ENCODE measurements at regions not wholly inside any gene's neighbourhood (a gene's known extent, or its start where the extent isn't known, plus 50 kb on each side); places are given as distances from the start of the nearest gene placed in this dataset.

- WGBS (ENCODE audit: insufficient coverage): 92% methylated on average over 6 of the region's 8 CpGs
- intact Hi-C loops (cut with micrococcal nuclease): no loop called here
- no peaks in the 10 kb centered on the region for H3K27me3 ChIP-seq (ENCODE audit: control insufficient read depth, insufficient read depth, low read length)
- no peak overlapping the region for H3K4me3 ChIP-seq (ENCODE audit: low read length)
- H3K27ac Mint-ChIP-seq: no peak overlapping the region
- H3K4me3 Mint-ChIP-seq: no peak overlapping the region
- TF ChIP-seq CTCF (IDR thresholded peaks at IDR 0.05): no peak
- H3K27me3 Mint-ChIP-seq (ENCODE audit: low read depth in 2 of 2): peaks cover 0 to 7% of the 10 kb centered on the region in 2 donors
- H3K9me3 Mint-ChIP-seq: peaks cover 0 to 2% of the 10 kb centered on the region in 2 donors
- H3K9me3 ChIP-seq (ENCODE audit: control insufficient read depth, insufficient read depth, low read length): no peaks in the 10 kb centered on the region
- ATAC-seq: no peak
- H3K4me1 Mint-ChIP-seq: no peaks in the 10 kb centered on the region
- DNase-seq: no peak
- no peaks in the 10 kb centered on the region for H3K36me3 ChIP-seq (ENCODE audit: control insufficient read depth, insufficient read depth, low read length)
- no peaks in the 10 kb centered on the region for H3K36me3 Mint-ChIP-seq
- H3K4me1 ChIP-seq (ENCODE audit: control insufficient read depth, insufficient read depth, low read length): no peaks in the 10 kb centered on the region
- H3K27ac ChIP-seq (ENCODE audit: low read length): no peak overlapping the region
Measured at GRCh38 chr11:116332391-116332790, 440.4 kb downstream of the BUD13 start.

GRCh38 chr11:116331381-116331780 is 441.4 kb downstream of the BUD13 start:
- no peaks in the 10 kb centered on the region for H3K4me1 Mint-ChIP-seq
- H3K36me3 ChIP-seq (ENCODE audit: control insufficient read depth, insufficient read depth, low read length): no peaks in the 10 kb centered on the region
- H3K4me1 ChIP-seq (ENCODE audit: control insufficient read depth, insufficient read depth, low read length): no peaks in the 10 kb centered on the region
- no peak overlapping the region for H3K4me3 Mint-ChIP-seq
- no peak for DNase-seq
- intact Hi-C loops (cut with micrococcal nuclease): no loop called here
- H3K9me3 Mint-ChIP-seq: no peaks in the 10 kb centered on the region
- TF ChIP-seq CTCF (IDR thresholded peaks at IDR 0.05): no peak
- H3K4me3 ChIP-seq (ENCODE audit: low read length): no peak overlapping the region
- H3K27me3 ChIP-seq (ENCODE audit: control insufficient read depth, insufficient read depth, low read length): no peaks in the 10 kb centered on the region
- H3K36me3 Mint-ChIP-seq: no peaks in the 10 kb centered on the region
- no peak overlapping the region for H3K27ac ChIP-seq (ENCODE audit: low read length)
- no peak for ATAC-seq
- no peak overlapping the region for H3K27ac Mint-ChIP-seq
- H3K27me3 Mint-ChIP-seq (ENCODE audit: low read depth in 2 of 2): peaks cover 0 to 3% of the 10 kb centered on the region in 2 donors
- no peaks in the 10 kb centered on the region for H3K9me3 ChIP-seq (ENCODE audit: control insufficient read depth, insufficient read depth, low read length)
- 85% methylated on average over 4 of the region's 4 CpGs for WGBS (ENCODE audit: insufficient coverage)

GRCh38 chr11:116330439-116331185 is 442.2 kb downstream of the BUD13 start:
- no peaks in the 10 kb centered on the region for H3K4me1 Mint-ChIP-seq
- intact Hi-C loops (cut with micrococcal nuclease): no loop called here
- ATAC-seq (no peak), DNase-seq (no peak)
- no peaks in the 10 kb centered on the region for H3K36me3 Mint-ChIP-seq
- H3K4me3 Mint-ChIP-seq: no peak overlapping the region
- Histone ChIP-seq H3K4me3 (ENCODE audit: low read length) (no peak overlapping the region), H3K27ac (ENCODE audit: low read length) (no peak overlapping the region), H3K4me1 (ENCODE audit: control insufficient read depth, insufficient read depth, low read length) (no peaks in the 10 kb centered on the region), H3K9me3 (ENCODE audit: control insufficient read depth, insufficient read depth, low read length) (no peaks in the 10 kb centered on the region), H3K36me3 (ENCODE audit: control insufficient read depth, insufficient read depth, low read length) (no peaks in the 10 kb centered on the region), H3K27me3 (ENCODE audit: control insufficient read depth, insufficient read depth, low read length) (no peaks in the 10 kb centered on the region)
- no peak for TF ChIP-seq CTCF (IDR thresholded peaks at IDR 0.05)
- H3K9me3 Mint-ChIP-seq: no peaks in the 10 kb centered on the region
- WGBS (ENCODE audit: insufficient coverage): 87% methylated on average over 7 of the region's 7 CpGs
- no peak overlapping the region for H3K27ac Mint-ChIP-seq
- H3K27me3 Mint-ChIP-seq (ENCODE audit: low read depth in 2 of 2): peaks cover 0 to 3% of the 10 kb centered on the region in 2 donors
